Right lobe of liver (tissue), 4 donors: ENCODE measurements at regions not wholly inside any gene's neighbourhood (a gene's known extent, or its start where the extent isn't known, plus 50 kb on each side); places are given as distances from the start of the nearest gene placed in this dataset.

Experiments
- POLR2A ChIP-seq: fragments of 450-650 bp; IDR thresholded peaks from one replicate; pipeline ENCODE4 v1.6.1; 2017; ENCODE audit warnings: antibody characterized with exemption, mild to moderate bottlenecking
- TF ChIP-seq, protein P1 (sequence below), 4 donors: fragments of 200-600 bp in 3 of 4; fragments of 450-650 bp in 1 of 4; IDR thresholded peaks; one replicate each; pipeline versions ENCODE4 v1.5.1 to v1.8.0; 2016 to 2022; ENCODE audit warnings: antibody characterized with exemption in 4 of 4, mild to moderate bottlenecking in 2 of 4
- donor health status: DM: no; HTN: no; CAD: no.
- donor health status: DM: no; HTN: no; CAD: no.
- donor health status: DM: no; HTN: yes; CAD: no.

DNA sequence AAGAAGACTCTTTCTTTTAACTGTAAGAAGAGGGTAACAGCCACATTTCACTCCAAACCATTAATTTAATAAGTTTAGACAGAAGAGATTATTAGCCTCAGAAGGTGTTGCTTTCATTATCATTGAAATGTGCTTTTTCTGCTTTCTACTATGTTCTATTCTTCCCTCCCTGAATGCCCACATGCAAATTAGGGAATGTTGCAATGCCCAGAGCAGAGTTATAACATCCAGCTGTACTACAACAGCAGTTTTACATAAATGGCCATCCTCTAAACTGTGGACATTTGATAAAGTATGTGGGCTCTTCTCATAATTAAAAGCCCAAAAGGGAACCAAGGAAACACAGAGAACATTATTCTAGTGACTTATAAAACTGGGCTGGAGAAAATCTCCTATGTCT is 82.2 kb upstream of the SOD1 start:
- TF ChIP-seq, protein P1, sequence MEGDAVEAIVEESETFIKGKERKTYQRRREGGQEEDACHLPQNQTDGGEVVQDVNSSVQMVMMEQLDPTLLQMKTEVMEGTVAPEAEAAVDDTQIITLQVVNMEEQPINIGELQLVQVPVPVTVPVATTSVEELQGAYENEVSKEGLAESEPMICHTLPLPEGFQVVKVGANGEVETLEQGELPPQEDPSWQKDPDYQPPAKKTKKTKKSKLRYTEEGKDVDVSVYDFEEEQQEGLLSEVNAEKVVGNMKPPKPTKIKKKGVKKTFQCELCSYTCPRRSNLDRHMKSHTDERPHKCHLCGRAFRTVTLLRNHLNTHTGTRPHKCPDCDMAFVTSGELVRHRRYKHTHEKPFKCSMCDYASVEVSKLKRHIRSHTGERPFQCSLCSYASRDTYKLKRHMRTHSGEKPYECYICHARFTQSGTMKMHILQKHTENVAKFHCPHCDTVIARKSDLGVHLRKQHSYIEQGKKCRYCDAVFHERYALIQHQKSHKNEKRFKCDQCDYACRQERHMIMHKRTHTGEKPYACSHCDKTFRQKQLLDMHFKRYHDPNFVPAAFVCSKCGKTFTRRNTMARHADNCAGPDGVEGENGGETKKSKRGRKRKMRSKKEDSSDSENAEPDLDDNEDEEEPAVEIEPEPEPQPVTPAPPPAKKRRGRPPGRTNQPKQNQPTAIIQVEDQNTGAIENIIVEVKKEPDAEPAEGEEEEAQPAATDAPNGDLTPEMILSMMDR (IDR thresholded peaks at IDR 0.05), result no peak
- no peak for TF ChIP-seq POLR2A
